ENCODE measurements at regions not wholly inside any gene's neighbourhood (a gene's known extent, or its start where the extent isn't known, plus 50 kb on each side); places are given as distances from the start of the nearest gene placed in this dataset.

- no peaks in the 10 kb centered on the region for H3K36me3 ChIP-seq
- H3K27me3 ChIP-seq (replicated peaks; ENCODE audit: insufficient read depth): no peaks in the 10 kb centered on the region
- H3K9me3 ChIP-seq: no peaks in the 10 kb centered on the region
- DNase-seq (ENCODE audit: low spot score) (no peak), ATAC-seq (ENCODE audit: insufficient number of reproducible peaks, low FRiP score, low read depth) (no peak)
- no peak overlapping the region for H3K27ac ChIP-seq
- H3K4me1 ChIP-seq (ENCODE audit: control insufficient read depth in 1 of 2, low read depth in 2 of 2): no peaks in the 10 kb centered on the region
- H3K4me3 ChIP-seq: no peak overlapping the region
- no peak for TF ChIP-seq CTCF (IDR thresholded peaks at IDR 0.05)
These were observed 358.3 kb upstream of the SALL1 start for GRCh38 chr16:51509336-51509735.

GRCh38 chr16:51508490-51509212 is 357.6 kb upstream of the SALL1 start:
- Histone ChIP-seq H3K4me1 (ENCODE audit: control insufficient read depth in 1 of 2, low read depth in 2 of 2) (no peaks in the 10 kb centered on the region), H3K4me3 (no peak overlapping the region), H3K27ac (no peak overlapping the region), H3K36me3 (no peaks in the 10 kb centered on the region), H3K27me3 (replicated peaks; ENCODE audit: insufficient read depth) (no peaks in the 10 kb centered on the region), H3K9me3 (no peaks in the 10 kb centered on the region)
- no peak for DNase-seq (ENCODE audit: low spot score)
- TF ChIP-seq CTCF (IDR thresholded peaks at IDR 0.05): no peak
- ATAC-seq (ENCODE audit: insufficient number of reproducible peaks, low FRiP score, low read depth): no peak

DNA sequence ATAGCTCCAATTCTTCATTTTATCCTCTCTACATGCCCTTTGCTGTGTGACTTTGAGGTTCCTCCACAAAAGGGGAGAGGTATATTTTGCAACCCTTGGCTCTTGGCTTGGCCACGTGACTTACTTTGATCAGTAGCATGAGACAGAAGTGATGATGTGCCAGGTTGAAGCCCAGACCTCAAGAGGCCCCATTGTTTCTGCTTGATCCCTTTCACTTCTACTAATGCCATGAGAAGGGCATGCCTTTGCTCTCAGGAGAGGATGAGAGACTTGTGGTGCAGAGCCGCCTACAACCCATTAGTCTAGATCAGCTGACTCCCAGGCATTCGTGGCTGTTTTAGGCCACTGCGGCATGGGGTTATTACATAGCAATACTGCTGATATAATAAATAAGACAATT is 356.2 kb upstream of the SALL1 start:
- no peak for DNase-seq (ENCODE audit: low spot score)
- H3K36me3 ChIP-seq: no peaks in the 10 kb centered on the region
- ATAC-seq (ENCODE audit: insufficient number of reproducible peaks, low FRiP score, low read depth): no peak
- no peaks in the 10 kb centered on the region for H3K9me3 ChIP-seq
- H3K27me3 ChIP-seq (replicated peaks; ENCODE audit: insufficient read depth): no peaks in the 10 kb centered on the region
- H3K4me3 ChIP-seq: no peak overlapping the region
- no peak overlapping the region for H3K27ac ChIP-seq
- TF ChIP-seq CTCF (IDR thresholded peaks at IDR 0.05): no peak
- H3K4me1 ChIP-seq (ENCODE audit: control insufficient read depth in 1 of 2, low read depth in 2 of 2): no peaks in the 10 kb centered on the region

DNA sequence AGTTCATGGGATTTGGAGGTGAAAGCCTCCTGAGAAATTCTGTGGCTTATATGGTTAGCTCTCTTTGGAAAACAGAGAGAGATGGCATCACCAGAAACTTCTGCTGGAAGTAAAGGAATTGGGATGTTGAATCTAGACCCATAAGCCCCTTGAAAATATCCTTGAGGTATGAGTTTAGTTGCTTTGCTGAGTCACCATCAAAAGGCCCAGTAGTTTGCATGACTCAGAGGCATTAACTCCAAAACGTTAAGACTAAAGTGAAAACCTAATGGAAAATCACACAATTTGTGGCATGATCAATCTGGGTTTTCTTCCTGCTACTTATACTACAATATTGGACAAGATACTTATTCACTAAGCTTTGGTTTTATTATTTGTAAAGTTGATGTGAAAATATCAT is 349.2 kb upstream of the SALL1 start:
- Histone ChIP-seq H3K27ac (no peak overlapping the region), H3K4me1 (ENCODE audit: control insufficient read depth in 1 of 2, low read depth in 2 of 2) (no peaks in the 10 kb centered on the region), H3K9me3 (no peaks in the 10 kb centered on the region), H3K36me3 (no peaks in the 10 kb centered on the region), H3K27me3 (replicated peaks; ENCODE audit: insufficient read depth) (no peaks in the 10 kb centered on the region), H3K4me3 (no peak overlapping the region)
- ATAC-seq (ENCODE audit: insufficient number of reproducible peaks, low FRiP score, low read depth) (no peak), DNase-seq (ENCODE audit: low spot score) (no peak)
- no peak for TF ChIP-seq CTCF (IDR thresholded peaks at IDR 0.05)

DNA sequence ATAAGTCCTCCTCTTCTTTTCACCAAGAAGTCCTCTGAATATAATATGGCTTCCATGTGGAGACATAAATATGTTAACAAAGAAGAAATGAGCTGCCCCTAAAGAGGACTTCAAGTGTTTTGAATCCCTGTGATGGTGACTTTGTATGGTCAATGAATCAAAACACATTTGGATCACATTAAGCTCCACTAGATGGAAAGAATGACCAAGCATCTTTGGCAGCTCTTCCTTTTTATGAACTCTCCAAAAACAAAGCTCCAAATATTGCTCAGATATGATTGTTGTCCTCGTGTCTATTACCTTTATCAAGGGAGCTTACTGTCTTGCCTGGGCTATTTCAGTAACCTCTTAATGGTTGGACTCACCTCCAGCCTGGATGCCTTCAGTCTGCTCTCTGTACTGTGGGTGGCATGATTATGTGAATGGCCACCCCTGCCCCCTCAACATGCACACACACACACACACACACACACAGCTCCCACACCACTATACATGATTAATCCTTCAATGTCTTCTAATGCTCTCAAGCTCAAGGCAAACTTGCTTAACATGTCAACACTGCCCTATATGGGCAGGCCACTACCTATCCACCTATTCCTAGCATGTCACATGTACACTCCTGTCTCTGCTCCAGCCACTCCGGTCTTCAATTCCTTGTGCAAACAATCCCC is 346.6 kb upstream of the SALL1 start:
- ATAC-seq (ENCODE audit: insufficient number of reproducible peaks, low FRiP score, low read depth) (no peak), DNase-seq (ENCODE audit: low spot score) (no peak)
- TF ChIP-seq CTCF (IDR thresholded peaks at IDR 0.05): no peak

More for the DNA sequence above, 346.6 kb upstream of the SALL1 start:
- Histone ChIP-seq H3K27ac (no peak overlapping the region), H3K27me3 (replicated peaks; ENCODE audit: insufficient read depth) (no peaks in the 10 kb centered on the region), H3K36me3 (no peaks in the 10 kb centered on the region), H3K4me1 (ENCODE audit: control insufficient read depth in 1 of 2, low read depth in 2 of 2) (no peaks in the 10 kb centered on the region), H3K4me3 (no peak overlapping the region), H3K9me3 (no peaks in the 10 kb centered on the region)

Data from thoracic aorta (tissue), 2 donors.